ENCODE measurements at regions not wholly inside any gene's neighbourhood (a gene's known extent, or its start where the extent isn't known, plus 50 kb on each side); places are given as distances from the start of the nearest gene placed in this dataset.

GRCh38 chr2:58460670-58461069 is 219.5 kb upstream of the FANCL start:
- H4K20me1 ChIP-seq (ENCODE audit: insufficient read depth, low read length) = no peaks in the 10 kb centered on the region
- H3K4me1 ChIP-seq (ENCODE audit: low read length) = no peaks in the 10 kb centered on the region
- H3K9ac ChIP-seq (ENCODE audit: low read length) = no peak overlapping the region
- H3K27ac ChIP-seq (ENCODE audit: low read length) = no peak overlapping the region
- no peaks in the 10 kb centered on the region for H3K27me3 ChIP-seq (ENCODE audit: low read depth, low read length)
- no peak for TF ChIP-seq CTCF (IDR thresholded peaks at IDR 0.05; ENCODE audit: low read depth, low read length)
- TF ChIP-seq EZH2phosphoT487 (IDR thresholded peaks at IDR 0.05; ENCODE audit: low read depth) = no peak
- no peaks in the 10 kb centered on the region for H3K79me2 ChIP-seq (ENCODE audit: low read length)
- no peak overlapping the region for H2AFZ ChIP-seq (ENCODE audit: low read depth, low read length)
- H3K9me3 ChIP-seq (ENCODE audit: insufficient read depth, low read length) = no peaks in the 10 kb centered on the region
- no peak overlapping the region for H3K4me2 ChIP-seq (ENCODE audit: low read length)
- no peaks in the 10 kb centered on the region for H3K36me3 ChIP-seq (replicated peaks; ENCODE audit: low read depth, low read length)
- no peak overlapping the region for H3K4me3 ChIP-seq (ENCODE audit: low read length)

- Histone ChIP-seq H3K36me3 (replicated peaks; ENCODE audit: low read depth, low read length) (no peaks in the 10 kb centered on the region), H3K9ac (ENCODE audit: low read length) (peak overlapping the region; percentile 17; the same call in 1 of the 2 replicates), H3K4me3 (ENCODE audit: low read length) (no peak overlapping the region), H3K4me1 (ENCODE audit: low read length) (peaks cover 16% of the 10 kb centered on the region), H2AFZ (ENCODE audit: low read depth, low read length) (peak overlapping the region; percentile 89), H3K4me2 (ENCODE audit: low read length) (peak overlapping the region; percentile 34), H3K27ac (ENCODE audit: low read length) (peak overlapping the region; percentile 29; the same call in 1 of the 2 replicates), H3K79me2 (ENCODE audit: low read length) (no peaks in the 10 kb centered on the region), H3K27me3 (ENCODE audit: low read depth, low read length) (no peaks in the 10 kb centered on the region), H3K9me3 (ENCODE audit: insufficient read depth, low read length) (no peaks in the 10 kb centered on the region), H4K20me1 (ENCODE audit: insufficient read depth, low read length) (no peaks in the 10 kb centered on the region)
- no peak for TF ChIP-seq EZH2phosphoT487 (IDR thresholded peaks at IDR 0.05; ENCODE audit: low read depth)
- peak; percentile 47 for TF ChIP-seq CTCF (IDR thresholded peaks at IDR 0.05; ENCODE audit: low read depth, low read length)
Measured at GRCh38 chr2:58449286-58450010, 208.3 kb upstream of the FANCL start.

GRCh38 chr2:58448845-58449244 is 207.7 kb upstream of the FANCL start:
- Histone ChIP-seq H3K4me1 (ENCODE audit: low read length) (peaks cover 16% of the 10 kb centered on the region), H3K4me3 (ENCODE audit: low read length) (no peak overlapping the region), H3K36me3 (replicated peaks; ENCODE audit: low read depth, low read length) (no peaks in the 10 kb centered on the region), H3K79me2 (ENCODE audit: low read length) (no peaks in the 10 kb centered on the region), H4K20me1 (ENCODE audit: insufficient read depth, low read length) (no peaks in the 10 kb centered on the region), H2AFZ (ENCODE audit: low read depth, low read length) (no peak overlapping the region), H3K9me3 (ENCODE audit: insufficient read depth, low read length) (no peaks in the 10 kb centered on the region), H3K27me3 (ENCODE audit: low read depth, low read length) (no peaks in the 10 kb centered on the region), H3K4me2 (ENCODE audit: low read length) (no peak overlapping the region), H3K27ac (ENCODE audit: low read length) (no peak overlapping the region), H3K9ac (ENCODE audit: low read length) (no peak overlapping the region)
- TF ChIP-seq EZH2phosphoT487 (IDR thresholded peaks at IDR 0.05; ENCODE audit: low read depth) = no peak
- TF ChIP-seq CTCF (IDR thresholded peaks at IDR 0.05; ENCODE audit: low read depth, low read length) = no peak

GRCh38 chr2:58448065-58448507 is 207.0 kb upstream of the FANCL start:
- peak overlapping the region; percentile 67; the same call in 1 of the 2 replicates for H2AFZ ChIP-seq (ENCODE audit: low read depth, low read length)
- H3K27ac ChIP-seq (ENCODE audit: low read length) = no peak overlapping the region
- peaks cover 16% of the 10 kb centered on the region for H3K4me1 ChIP-seq (ENCODE audit: low read length)
- H3K9me3 ChIP-seq (ENCODE audit: insufficient read depth, low read length) = no peaks in the 10 kb centered on the region
- H3K9ac ChIP-seq (ENCODE audit: low read length) = no peak overlapping the region
- H3K27me3 ChIP-seq (ENCODE audit: low read depth, low read length) = no peaks in the 10 kb centered on the region
- no peak for TF ChIP-seq EZH2phosphoT487 (IDR thresholded peaks at IDR 0.05; ENCODE audit: low read depth)
- peak; percentile 87 for TF ChIP-seq CTCF (IDR thresholded peaks at IDR 0.05; ENCODE audit: low read depth, low read length)
- no peak overlapping the region for H3K4me3 ChIP-seq (ENCODE audit: low read length)
- H3K4me2 ChIP-seq (ENCODE audit: low read length) = peak overlapping the region; percentile 10; the same call in 1 of the 2 replicates
- no peaks in the 10 kb centered on the region for H3K79me2 ChIP-seq (ENCODE audit: low read length)
- H3K36me3 ChIP-seq (replicated peaks; ENCODE audit: low read depth, low read length) = no peaks in the 10 kb centered on the region
- H4K20me1 ChIP-seq (ENCODE audit: insufficient read depth, low read length) = no peaks in the 10 kb centered on the region

Data from OCI-LY3 (cell line).